Astrocyte (in vitro differentiated cells and primary cell): ENCODE measurements at regions not wholly inside any gene's neighbourhood (a gene's known extent, or its start where the extent isn't known, plus 50 kb on each side); places are given as distances from the start of the nearest gene placed in this dataset.

Source experiments
- DNase-seq: peaks from one replicate; pipeline ENCODE4 v3.0.0-alpha.2; 2010; ENCODE audit warnings: low read depth
- FAIRE-seq: peaks from 2 replicates; lab custom pipeline; 2011; peaks lifted over from hg19 to GRCh38; lab: Jason Lieb, UNC
- H2AFZ ChIP-seq: 2 replicates; pipeline ENCODE4 v1.6.0; 2012; ENCODE audit warnings: low read depth, low read length, inconsistent platforms
- H3K27ac ChIP-seq: 2 replicates; pipeline ENCODE4 v1.5.1; 2011; ENCODE audit warnings: low read depth, low read length, inconsistent platforms
- H3K27me3 ChIP-seq: 2 replicates; pipeline ENCODE4 v1.6.0; 2011; ENCODE audit warnings: low read length, inconsistent platforms; ENCODE audit not compliant: insufficient read depth
- H3K36me3 ChIP-seq: 2 replicates; pipeline ENCODE4 v1.5.1; 2011; ENCODE audit warnings: low read length, inconsistent platforms; ENCODE audit not compliant: insufficient read depth
- H3K4me1 ChIP-seq: 2 replicates; pipeline ENCODE4 v1.5.1; 2011; ENCODE audit warnings: low read length, inconsistent platforms; ENCODE audit not compliant: insufficient read depth
- H3K4me2 ChIP-seq: 2 replicates; pipeline ENCODE4 v1.6.0; 2012; ENCODE audit warnings: low read length, inconsistent platforms
- H3K4me3 ChIP-seq: 2 replicates; pipeline ENCODE4 v1.5.1; 2011; ENCODE audit warnings: low read depth, mild to moderate bottlenecking, low read length, inconsistent platforms; ENCODE audit not compliant: insufficient read depth
- H3K79me2 ChIP-seq: 2 replicates; pipeline ENCODE4 v1.6.0; 2012; ENCODE audit warnings: mild to moderate bottlenecking, low read length, inconsistent platforms; ENCODE audit not compliant: insufficient read depth
- H3K9ac ChIP-seq: 2 replicates; pipeline ENCODE4 v1.6.0; 2012; ENCODE audit warnings: mild to moderate bottlenecking, low read length, inconsistent platforms
- H3K9me3 ChIP-seq: 2 replicates; pipeline ENCODE4 v1.5.1; 2012; ENCODE audit warnings: low read depth, mild to moderate bottlenecking, low read length, inconsistent platforms; ENCODE audit not compliant: insufficient read depth
- H4K20me1 ChIP-seq: 2 replicates; pipeline ENCODE4 v1.6.0; 2012; ENCODE audit warnings: low read length, inconsistent platforms; ENCODE audit not compliant: insufficient read depth
- H3K27ac Mint-ChIP-seq: one replicate; pipeline ENCODE4 v1.8.0; 2021; ENCODE audit warnings: mild to moderate bottlenecking, mixed read lengths; ENCODE audit not compliant: unreplicated experiment
- H3K27me3 Mint-ChIP-seq: one replicate; pipeline ENCODE4 v1.8.0; 2021; ENCODE audit warnings: low read depth, mixed read lengths; ENCODE audit not compliant: unreplicated experiment
- H3K36me3 Mint-ChIP-seq: one replicate; pipeline ENCODE4 v1.8.0; 2021; ENCODE audit warnings: low read depth, mixed read lengths; ENCODE audit not compliant: unreplicated experiment
- H3K4me1 Mint-ChIP-seq: one replicate; pipeline ENCODE4 v1.8.0; 2021; ENCODE audit warnings: low read depth, mixed read lengths; ENCODE audit not compliant: unreplicated experiment
- H3K4me3 Mint-ChIP-seq: one replicate; pipeline ENCODE4 v1.8.0; 2021; ENCODE audit warnings: mild to moderate bottlenecking, moderate library complexity, mixed read lengths; ENCODE audit not compliant: unreplicated experiment
- H3K9me3 Mint-ChIP-seq: one replicate; pipeline ENCODE4 v1.8.0; 2021; ENCODE audit warnings: mild to moderate bottlenecking, mixed read lengths; ENCODE audit not compliant: unreplicated experiment
- CTCF ChIP-seq: IDR thresholded peaks from 2 replicates; pipeline ENCODE4 v1.5.1; 2011; ENCODE audit warnings: low read depth, mild to moderate bottlenecking, inconsistent platforms, low read length, moderate library complexity; ENCODE audit not compliant: insufficient read depth
- EZH2 ChIP-seq: IDR thresholded peaks from 2 replicates; pipeline ENCODE4 v1.6.1; 2012; ENCODE audit warnings: mild to moderate bottlenecking, low read length, inconsistent platforms; ENCODE audit not compliant: insufficient read depth

- no peak overlapping the region for H3K4me3 ChIP-seq
- peaks cover 4% of the 10 kb centered on the region for H3K9me3 ChIP-seq
- H3K27me3 Mint-ChIP-seq, result no peaks in the 10 kb centered on the region
- no peak overlapping the region for H3K4me2 ChIP-seq
- H2AFZ ChIP-seq, result no peak overlapping the region
- H3K9me3 Mint-ChIP-seq, result peaks cover 24% of the 10 kb centered on the region
- H3K27ac ChIP-seq, result no peak overlapping the region
- no peak overlapping the region for H3K9ac ChIP-seq
- H3K27ac Mint-ChIP-seq, result no peak overlapping the region
- no peaks in the 10 kb centered on the region for H3K4me1 ChIP-seq
- DNase-seq, result peak; percentile 61
- FAIRE-seq, result no peak
- no peaks in the 10 kb centered on the region for H3K36me3 ChIP-seq
- H4K20me1 ChIP-seq, result no peaks in the 10 kb centered on the region
- no peaks in the 10 kb centered on the region for H3K36me3 Mint-ChIP-seq
- H3K4me1 Mint-ChIP-seq, result no peaks in the 10 kb centered on the region
- no peak overlapping the region for H3K4me3 Mint-ChIP-seq
- TF ChIP-seq CTCF, result no peak
- TF ChIP-seq EZH2, result no peak
- no peaks in the 10 kb centered on the region for H3K79me2 ChIP-seq
- no peaks in the 10 kb centered on the region for H3K27me3 ChIP-seq
Observed at GRCh38 chr10:63812501-63812900, 291.3 kb downstream of the REEP3 start.

- H3K9me3 Mint-ChIP-seq, result peaks cover 3% of the 10 kb centered on the region
- Histone ChIP-seq H3K4me2 (no peak overlapping the region), H2AFZ (no peak overlapping the region), H3K27ac (no peak overlapping the region), H3K4me1 (no peaks in the 10 kb centered on the region), H3K9ac (no peak overlapping the region), H3K4me3 (no peak overlapping the region), H3K27me3 (no peaks in the 10 kb centered on the region), H4K20me1 (no peaks in the 10 kb centered on the region), H3K9me3 (peaks cover 4% of the 10 kb centered on the region), H3K79me2 (no peaks in the 10 kb centered on the region), H3K36me3 (no peaks in the 10 kb centered on the region)
- FAIRE-seq (no peak), DNase-seq (peak; percentile 44)
- H3K27ac Mint-ChIP-seq, result no peak overlapping the region
- no peak overlapping the region for H3K4me3 Mint-ChIP-seq
- TF ChIP-seq EZH2 (no peak), CTCF (peak; percentile 91)
- H3K4me1 Mint-ChIP-seq, result peaks cover 3% of the 10 kb centered on the region
- no peaks in the 10 kb centered on the region for H3K27me3 Mint-ChIP-seq
- no peaks in the 10 kb centered on the region for H3K36me3 Mint-ChIP-seq
Observed at GRCh38 chr10:63819753-63820329, 298.6 kb downstream of the REEP3 start.

GRCh38 chr10:63822496-63822895, 301.3 kb downstream of the REEP3 start:
- no peaks in the 10 kb centered on the region for H3K79me2 ChIP-seq
- no peak for TF ChIP-seq EZH2
- TF ChIP-seq CTCF, result no peak
- Mint-ChIP-seq H3K36me3 (no peaks in the 10 kb centered on the region), H3K27ac (no peak overlapping the region), H3K4me1 (peaks cover 6% of the 10 kb centered on the region), H3K9me3 (no peaks in the 10 kb centered on the region), H3K4me3 (no peak overlapping the region), H3K27me3 (no peaks in the 10 kb centered on the region)
- DNase-seq (no peak), FAIRE-seq (no peak)
- no peak overlapping the region for H2AFZ ChIP-seq
- H4K20me1 ChIP-seq, result no peaks in the 10 kb centered on the region
- no peaks in the 10 kb centered on the region for H3K27me3 ChIP-seq
- no peaks in the 10 kb centered on the region for H3K36me3 ChIP-seq
- H3K9ac ChIP-seq, result no peak overlapping the region
- H3K27ac ChIP-seq, result no peak overlapping the region
- H3K4me3 ChIP-seq, result no peak overlapping the region
- no peaks in the 10 kb centered on the region for H3K4me1 ChIP-seq
- H3K9me3 ChIP-seq, result no peaks in the 10 kb centered on the region
- H3K4me2 ChIP-seq, result no peak overlapping the region
